AG09319 (cell line): ENCODE measurements at regions not wholly inside any gene's neighbourhood (a gene's known extent, or its start where the extent isn't known, plus 50 kb on each side); places are given as distances from the start of the nearest gene placed in this dataset.

Experiments used
- DNase-seq: peaks from one replicate; pipeline ENCODE4 v3.0.0-alpha.2; 2010; ENCODE audit warnings: low read depth; ENCODE audit errors: extremely low read depth
- CTCF ChIP-seq: IDR thresholded peaks from 2 replicates; pipeline ENCODE4 v1.5.1; 2011; ENCODE audit warnings: low read depth, mild to moderate bottlenecking, inconsistent platforms, low read length, moderate library complexity

GRCh38 chr5:61704289-61704688, 372.2 kb downstream of the ZSWIM6 start:
- no peak for DNase-seq
- no peak for TF ChIP-seq CTCF

GRCh38 chr5:61706751-61707150, 374.7 kb downstream of the ZSWIM6 start:
- DNase-seq = no peak
- TF ChIP-seq CTCF = no peak

GRCh38 chr5:61719124-61719523, 387.1 kb downstream of the ZSWIM6 start:
- no peak for TF ChIP-seq CTCF
- no peak for DNase-seq

- TF ChIP-seq CTCF = no peak
- DNase-seq = no peak
Measured at GRCh38 chr5:61720829-61721228, 388.8 kb downstream of the ZSWIM6 start.

GRCh38 chr5:61724102-61724501, 392.0 kb downstream of the ZSWIM6 start:
- no peak for TF ChIP-seq CTCF
- DNase-seq = no peak

GRCh38 chr5:61728287-61728686, 396.2 kb downstream of the ZSWIM6 start:
- DNase-seq = no peak

GRCh38 chr5:61730866-61731265, 398.8 kb downstream of the ZSWIM6 start:
- DNase-seq = no peak
- TF ChIP-seq CTCF = no peak

More at GRCh38 chr5:61728287-61728686, 396.2 kb downstream of the ZSWIM6 start:
- no peak for TF ChIP-seq CTCF
